A673 (cell line): ENCODE measurements at regions not wholly inside any gene's neighbourhood (a gene's known extent, or its start where the extent isn't known, plus 50 kb on each side); places are given as distances from the start of the nearest gene placed in this dataset.

Source experiments
- CTCF ChIP-seq: fragments of 300-800, 200-600 bp; sonication (generic); conservative IDR thresholded peaks from 2 replicates; pipeline ENCODE4 v1.5.1; 2017; ENCODE audit warnings: low read depth, mild to moderate bottlenecking, antibody characterized with exemption, low read length, moderate library complexity, mixed read lengths
- EZH2 ChIP-seq: fragments of 200-600 bp; sonication (generic); IDR thresholded peaks from 2 replicates; pipeline ENCODE4 v1.6.1; 2017; ENCODE audit warnings: borderline replicate concordance, low read depth, mild to moderate bottlenecking, mixed read lengths, antibody characterized with exemption, low read length; ENCODE audit not compliant: poor library complexity, severe bottlenecking

GRCh38 chr11:8794126-8794525 lies 111.5 kb downstream of the RPL27A start:
- TF ChIP-seq CTCF (no peak), EZH2 (no peak)
